Activated CD4-positive, alpha-beta T cell treated with anti-CD3 and anti-CD28 coated beads, Interleukin-2, amount 10 ng/mL, durations not matched to agents 24 days and 14 days (primary cell): ENCODE measurements at regions not wholly inside any gene's neighbourhood (a gene's known extent, or its start where the extent isn't known, plus 50 kb on each side); places are given as distances from the start of the nearest gene placed in this dataset.

Experiments used
- DNase-seq: peaks from one replicate; pipeline ENCODE4 v3.0.0; 2022
- H3K27ac Mint-ChIP-seq: one replicate; pipeline ENCODE4 v1.8.0; 2022; ENCODE audit warnings: mild to moderate bottlenecking, mixed read lengths
- H3K27me3 Mint-ChIP-seq: one replicate; pipeline ENCODE4 v1.8.0; 2022; ENCODE audit warnings: mixed read lengths
- H3K36me3 Mint-ChIP-seq: one replicate; pipeline ENCODE4 v1.8.0; 2022; ENCODE audit warnings: low read depth, mild to moderate bottlenecking, mixed read lengths
- H3K4me1 Mint-ChIP-seq: one replicate; pipeline ENCODE4 v1.8.0; 2021; ENCODE audit warnings: mixed read lengths
- H3K4me3 Mint-ChIP-seq: one replicate; pipeline ENCODE4 v1.8.0; 2022; ENCODE audit warnings: mild to moderate bottlenecking, moderate library complexity, mixed read lengths
- H3K9me3 Mint-ChIP-seq: one replicate; pipeline ENCODE4 v1.8.0; 2021; ENCODE audit warnings: mixed read lengths
- intact Hi-C: fragments of 100-400 bp; cut with micrococcal nuclease; formaldehyde crosslinking; loops from one replicate; pipeline ENCODE4 v1.15.1; 2023

DNA sequence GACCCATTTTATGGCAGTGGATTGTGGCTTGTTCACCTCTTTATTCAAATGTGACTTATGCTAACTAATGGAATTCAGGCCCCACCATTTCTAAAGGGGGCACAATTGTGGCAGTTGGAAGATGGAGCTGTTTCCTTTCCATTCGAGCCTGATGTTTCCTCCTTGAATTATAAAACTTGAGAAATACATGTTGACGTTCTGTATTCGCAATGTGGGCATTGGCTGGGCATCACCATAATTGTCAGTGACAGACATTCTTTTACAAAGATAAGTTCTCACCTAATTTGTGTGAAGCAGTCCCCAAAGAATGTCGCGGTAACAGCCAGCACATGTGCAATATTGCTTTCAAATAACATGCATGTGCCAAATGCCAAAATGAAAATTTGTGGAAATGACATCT lies 1070.2 kb upstream of the TENM3 start:
- H3K9me3 Mint-ChIP-seq = no peaks in the 10 kb centered on the region
- no peak overlapping the region for H3K4me3 Mint-ChIP-seq
- H3K36me3 Mint-ChIP-seq = no peaks in the 10 kb centered on the region
- no peaks in the 10 kb centered on the region for H3K4me1 Mint-ChIP-seq
- intact Hi-C loops = no loop called here
- no peaks in the 10 kb centered on the region for H3K27me3 Mint-ChIP-seq
- no peak overlapping the region for H3K27ac Mint-ChIP-seq
- DNase-seq = no peak

DNA sequence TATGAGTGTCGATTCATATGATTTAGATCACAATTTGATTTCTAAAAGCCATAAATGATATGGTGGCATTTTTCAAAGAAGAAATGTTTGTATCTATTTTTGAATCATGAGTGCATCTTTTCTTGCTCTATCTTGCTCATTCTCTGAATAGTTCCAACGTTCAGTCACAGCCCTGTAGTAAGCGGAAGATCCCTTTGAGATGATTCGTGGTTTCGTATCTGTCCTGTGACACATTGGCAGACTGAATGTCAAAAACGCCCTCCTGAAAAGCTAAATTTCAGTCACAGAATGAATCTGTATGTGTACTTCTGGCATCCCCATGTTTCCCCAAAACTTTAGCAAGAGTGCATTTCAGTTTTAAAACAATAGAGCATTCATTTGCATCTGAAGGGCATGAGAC lies 1066.9 kb upstream of the TENM3 start:
- Mint-ChIP-seq H3K9me3 (no peaks in the 10 kb centered on the region), H3K4me1 (no peaks in the 10 kb centered on the region), H3K4me3 (no peak overlapping the region), H3K27ac (no peak overlapping the region), H3K36me3 (no peaks in the 10 kb centered on the region), H3K27me3 (no peaks in the 10 kb centered on the region)
- intact Hi-C loops = no loop called here
- no peak for DNase-seq

DNA sequence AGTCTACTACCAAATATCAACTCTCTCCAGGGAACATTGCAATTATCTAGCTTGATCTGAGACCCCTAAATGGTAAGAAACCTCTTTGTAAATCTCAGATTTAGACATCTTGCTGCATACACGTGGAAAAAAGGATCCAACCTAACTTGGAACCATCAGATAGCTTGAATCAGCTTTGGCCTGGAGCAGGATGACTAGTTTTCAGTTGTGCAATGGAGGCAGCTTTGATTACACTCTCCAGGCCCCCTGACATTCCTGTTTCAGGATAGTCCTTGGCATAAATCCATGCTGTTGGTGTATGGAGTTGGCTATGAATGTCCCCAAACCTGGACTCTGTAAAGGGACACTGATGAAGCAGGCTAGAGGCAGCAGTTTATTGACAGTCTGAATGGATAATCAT lies 1061.9 kb upstream of the TENM3 start:
- Mint-ChIP-seq H3K27me3 (no peaks in the 10 kb centered on the region), H3K9me3 (no peaks in the 10 kb centered on the region), H3K36me3 (no peaks in the 10 kb centered on the region), H3K4me1 (no peaks in the 10 kb centered on the region), H3K27ac (no peak overlapping the region), H3K4me3 (no peak overlapping the region)
- no peak for DNase-seq
- intact Hi-C loops = no loop called here

DNA sequence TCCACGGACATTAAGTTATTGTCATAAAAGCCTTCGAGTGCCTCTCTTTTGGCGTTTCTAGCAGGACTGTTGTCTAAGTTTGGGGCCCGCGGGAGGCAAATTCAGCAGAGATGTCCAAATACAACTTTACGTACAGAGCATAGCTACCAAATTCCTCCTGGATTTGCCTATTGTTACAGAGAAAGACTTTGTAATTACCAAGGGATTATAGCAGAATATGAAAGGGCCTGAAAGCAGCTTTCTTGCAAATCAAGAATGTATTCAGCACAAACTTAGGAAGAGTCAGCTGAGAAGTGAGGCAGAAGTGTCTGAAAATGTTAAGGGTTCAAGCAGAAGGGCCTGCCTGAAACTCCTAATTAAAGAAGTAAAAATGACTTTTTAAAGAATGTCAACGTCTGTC lies 1053.5 kb upstream of the TENM3 start:
- no peak overlapping the region for H3K27ac Mint-ChIP-seq
- H3K27me3 Mint-ChIP-seq = no peaks in the 10 kb centered on the region

GRCh38 chr4:181193131-181193930 lies 1049.9 kb upstream of the TENM3 start:
- H3K27me3 Mint-ChIP-seq = no peaks in the 10 kb centered on the region
- intact Hi-C loops = no loop called here
- no peaks in the 10 kb centered on the region for H3K36me3 Mint-ChIP-seq
- no peak for DNase-seq
- H3K4me3 Mint-ChIP-seq = no peak overlapping the region
- no peak overlapping the region for H3K27ac Mint-ChIP-seq
- H3K9me3 Mint-ChIP-seq = no peaks in the 10 kb centered on the region
- no peaks in the 10 kb centered on the region for H3K4me1 Mint-ChIP-seq

More for the DNA sequence above, 1053.5 kb upstream of the TENM3 start:
- no peak for DNase-seq
- H3K4me3 Mint-ChIP-seq = no peak overlapping the region
- H3K4me1 Mint-ChIP-seq = no peaks in the 10 kb centered on the region
- no peaks in the 10 kb centered on the region for H3K9me3 Mint-ChIP-seq
- H3K36me3 Mint-ChIP-seq = no peaks in the 10 kb centered on the region
- intact Hi-C loops = no loop called here

- Mint-ChIP-seq H3K27ac (no peak overlapping the region), H3K4me1 (no peaks in the 10 kb centered on the region), H3K27me3 (no peaks in the 10 kb centered on the region), H3K4me3 (no peak overlapping the region), H3K9me3 (no peaks in the 10 kb centered on the region), H3K36me3 (no peaks in the 10 kb centered on the region)
- intact Hi-C loops = no loop called here
- DNase-seq = no peak
Observed at GRCh38 chr4:181194096-181194495, 1049.1 kb upstream of the TENM3 start.

DNA sequence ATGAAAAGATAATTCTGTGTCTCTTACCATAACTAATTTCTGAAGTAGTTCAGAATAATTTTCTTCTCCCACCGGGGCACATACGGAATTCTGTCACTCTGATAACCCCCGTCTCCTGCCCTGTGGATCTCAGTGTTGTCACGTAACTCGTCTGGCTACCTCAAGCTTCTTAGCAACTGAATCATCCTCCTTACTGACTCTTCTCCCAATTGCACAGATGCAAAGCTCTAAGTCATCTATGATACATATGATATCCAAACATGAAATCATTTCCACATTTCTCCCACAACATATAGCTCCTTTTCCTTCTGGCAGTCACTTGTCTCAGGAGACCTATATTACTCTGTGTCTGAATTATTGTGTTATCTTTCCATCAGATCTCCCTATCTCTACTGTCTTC lies 1043.1 kb upstream of the TENM3 start:
- intact Hi-C loops = no loop called here
- Mint-ChIP-seq H3K9me3 (peaks cover 5% of the 10 kb centered on the region), H3K27me3 (no peaks in the 10 kb centered on the region), H3K4me1 (no peaks in the 10 kb centered on the region), H3K27ac (no peak overlapping the region), H3K4me3 (no peak overlapping the region), H3K36me3 (no peaks in the 10 kb centered on the region)
- no peak for DNase-seq

DNA sequence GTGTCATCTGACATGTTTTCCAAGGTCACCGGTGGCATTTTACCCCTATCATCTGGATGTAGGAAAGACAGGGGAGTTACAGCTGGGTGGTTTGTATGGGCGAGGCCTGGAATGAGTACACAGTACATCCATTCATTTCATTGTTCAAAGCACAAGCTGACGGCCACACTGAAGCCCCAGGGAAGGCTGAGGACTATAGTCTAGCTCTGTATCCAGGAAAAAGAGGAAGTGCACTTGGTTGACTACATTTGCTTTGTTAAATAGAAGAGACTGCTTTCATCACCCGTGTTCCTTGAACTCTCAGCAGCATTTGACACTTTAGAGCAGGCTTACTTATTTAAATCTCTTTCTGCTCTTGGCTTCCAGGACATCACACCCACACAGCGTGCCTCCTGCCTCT lies 1041.0 kb upstream of the TENM3 start:
- H3K4me1 Mint-ChIP-seq = no peaks in the 10 kb centered on the region
- H3K27ac Mint-ChIP-seq = no peak overlapping the region
- no peaks in the 10 kb centered on the region for H3K36me3 Mint-ChIP-seq
- no peak for DNase-seq
- H3K9me3 Mint-ChIP-seq = peaks cover 5% of the 10 kb centered on the region
- no peaks in the 10 kb centered on the region for H3K27me3 Mint-ChIP-seq
- intact Hi-C loops = no loop called here
- no peak overlapping the region for H3K4me3 Mint-ChIP-seq

DNA sequence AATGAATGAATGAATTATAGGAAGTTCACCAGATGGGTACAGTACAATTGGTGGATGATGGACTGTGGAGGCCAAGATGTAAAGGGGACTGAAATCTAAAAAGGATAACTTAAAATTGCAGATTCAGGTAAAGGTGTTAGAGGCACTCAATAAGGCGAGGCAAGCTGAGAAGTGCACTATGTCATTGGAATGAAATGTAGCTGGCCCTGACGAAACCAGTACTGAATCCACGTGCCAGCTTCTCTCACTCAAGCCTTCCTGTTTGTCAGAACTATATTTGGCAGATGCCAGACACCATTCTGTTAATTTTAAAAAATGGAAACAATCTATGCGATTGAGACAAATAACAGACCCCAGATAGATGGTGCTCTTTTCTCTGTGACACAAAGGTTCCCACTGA lies 1039.1 kb upstream of the TENM3 start:
- H3K36me3 Mint-ChIP-seq = no peaks in the 10 kb centered on the region
- no peak for DNase-seq
- no peak overlapping the region for H3K27ac Mint-ChIP-seq
- no peaks in the 10 kb centered on the region for H3K27me3 Mint-ChIP-seq
- intact Hi-C loops = no loop called here
- H3K9me3 Mint-ChIP-seq = peaks cover 5% of the 10 kb centered on the region
- no peak overlapping the region for H3K4me3 Mint-ChIP-seq
- H3K4me1 Mint-ChIP-seq = no peaks in the 10 kb centered on the region

DNA sequence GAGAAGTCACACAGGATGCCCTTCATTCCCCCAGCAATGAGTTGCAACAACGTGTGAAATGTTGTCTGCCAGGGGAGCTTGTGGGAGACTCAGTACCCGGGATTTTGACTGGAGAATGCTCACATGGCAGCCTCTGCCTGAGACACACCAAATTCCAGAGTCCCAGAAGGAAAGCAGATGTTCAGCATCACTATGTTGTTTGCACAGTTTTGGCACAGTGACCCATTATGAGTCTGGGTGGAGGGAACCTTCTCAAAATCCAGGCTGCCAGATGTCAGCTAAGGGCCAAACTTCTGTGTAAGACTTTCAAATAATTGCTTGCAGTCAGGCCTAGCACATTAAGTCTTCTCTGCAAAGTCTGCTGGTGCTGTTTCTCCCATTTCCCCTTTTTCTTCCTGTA lies 1029.7 kb upstream of the TENM3 start:
- no peaks in the 10 kb centered on the region for H3K36me3 Mint-ChIP-seq
- no peaks in the 10 kb centered on the region for H3K4me1 Mint-ChIP-seq
- H3K4me3 Mint-ChIP-seq = no peak overlapping the region
- H3K27ac Mint-ChIP-seq = no peak overlapping the region
- intact Hi-C loops = no loop called here
- no peaks in the 10 kb centered on the region for H3K27me3 Mint-ChIP-seq
- no peaks in the 10 kb centered on the region for H3K9me3 Mint-ChIP-seq
- DNase-seq = no peak

DNA sequence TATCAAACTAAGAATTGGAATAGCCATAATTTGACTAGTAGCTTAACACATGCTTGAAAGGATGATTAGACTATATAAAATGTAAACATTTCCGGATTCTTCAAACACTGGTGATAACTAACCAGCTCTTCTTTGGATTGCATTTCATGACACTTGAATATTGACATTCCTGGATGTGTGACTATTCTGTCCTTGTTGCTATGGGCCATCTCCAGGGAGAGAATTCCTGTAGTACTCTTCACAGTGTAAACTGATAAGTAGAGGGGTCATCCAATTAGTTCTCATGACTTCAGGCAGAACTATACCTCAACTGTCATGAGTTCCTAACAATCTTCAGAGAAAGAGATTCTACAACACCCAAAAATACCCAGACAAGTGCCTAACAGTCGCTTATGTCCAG lies 1026.7 kb upstream of the TENM3 start:
- no peaks in the 10 kb centered on the region for H3K36me3 Mint-ChIP-seq
- H3K27me3 Mint-ChIP-seq = no peaks in the 10 kb centered on the region
- H3K27ac Mint-ChIP-seq = no peak overlapping the region
- intact Hi-C loops = no loop called here
- H3K9me3 Mint-ChIP-seq = no peaks in the 10 kb centered on the region
- no peak overlapping the region for H3K4me3 Mint-ChIP-seq
- H3K4me1 Mint-ChIP-seq = no peaks in the 10 kb centered on the region
- no peak for DNase-seq

DNA sequence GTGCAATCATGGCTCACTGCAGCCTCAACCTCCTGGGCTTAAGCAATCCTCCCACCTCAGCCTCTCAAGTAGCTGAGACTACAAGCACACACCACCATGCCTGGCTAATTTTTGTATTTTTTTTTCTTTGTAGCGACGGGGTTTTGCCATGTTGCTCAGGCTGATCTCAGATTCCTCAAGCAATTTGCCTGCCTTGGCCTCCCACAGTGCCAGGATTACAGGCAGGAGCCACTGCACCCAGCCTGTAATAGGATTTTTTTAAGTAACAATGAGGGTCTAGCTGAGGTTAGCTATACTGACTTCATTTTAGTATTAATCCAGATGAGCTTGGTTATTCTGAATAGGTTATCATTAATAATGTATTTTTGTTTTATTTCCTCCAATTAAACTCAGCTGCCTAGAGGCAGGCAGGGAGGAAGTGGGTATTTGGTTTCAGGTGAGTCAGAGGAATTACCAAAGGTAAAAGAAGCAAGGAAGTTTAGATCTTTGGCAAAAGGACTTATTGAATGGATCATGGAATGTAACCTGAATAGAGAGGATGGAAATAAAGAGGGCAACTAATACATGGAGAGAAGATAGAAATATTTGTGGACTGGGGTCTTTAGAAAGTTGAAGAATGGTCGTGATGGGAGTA lies 1023.3 kb upstream of the TENM3 start:
- intact Hi-C loops = no loop called here
- Mint-ChIP-seq H3K9me3 (no peaks in the 10 kb centered on the region), H3K36me3 (no peaks in the 10 kb centered on the region), H3K27me3 (no peaks in the 10 kb centered on the region), H3K4me3 (no peak overlapping the region), H3K27ac (no peak overlapping the region), H3K4me1 (no peaks in the 10 kb centered on the region)
- no peak for DNase-seq

DNA sequence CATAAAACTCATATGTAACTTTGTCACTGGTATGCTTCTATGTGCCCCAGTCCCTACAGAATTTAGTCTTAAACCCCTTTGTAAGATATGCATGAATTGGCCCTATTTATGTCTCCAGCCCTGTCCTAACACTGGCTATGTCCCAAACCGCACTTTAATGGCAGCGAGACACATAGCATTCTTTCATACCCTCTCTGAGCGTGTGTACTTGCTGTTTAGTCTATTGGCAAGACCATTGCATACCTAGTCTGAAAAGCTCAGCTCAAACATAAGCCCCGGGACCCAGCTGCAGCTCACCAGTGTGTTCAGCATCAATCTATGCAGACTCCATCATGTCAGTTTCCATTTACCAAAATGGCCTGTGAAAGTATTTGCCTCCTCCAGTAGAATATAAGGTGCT lies 1018.4 kb upstream of the TENM3 start:
- intact Hi-C loops = no loop called here
- Mint-ChIP-seq H3K36me3 (no peaks in the 10 kb centered on the region), H3K9me3 (no peaks in the 10 kb centered on the region), H3K4me3 (no peak overlapping the region), H3K27ac (no peak overlapping the region), H3K27me3 (no peaks in the 10 kb centered on the region), H3K4me1 (no peaks in the 10 kb centered on the region)
- DNase-seq = no peak

DNA sequence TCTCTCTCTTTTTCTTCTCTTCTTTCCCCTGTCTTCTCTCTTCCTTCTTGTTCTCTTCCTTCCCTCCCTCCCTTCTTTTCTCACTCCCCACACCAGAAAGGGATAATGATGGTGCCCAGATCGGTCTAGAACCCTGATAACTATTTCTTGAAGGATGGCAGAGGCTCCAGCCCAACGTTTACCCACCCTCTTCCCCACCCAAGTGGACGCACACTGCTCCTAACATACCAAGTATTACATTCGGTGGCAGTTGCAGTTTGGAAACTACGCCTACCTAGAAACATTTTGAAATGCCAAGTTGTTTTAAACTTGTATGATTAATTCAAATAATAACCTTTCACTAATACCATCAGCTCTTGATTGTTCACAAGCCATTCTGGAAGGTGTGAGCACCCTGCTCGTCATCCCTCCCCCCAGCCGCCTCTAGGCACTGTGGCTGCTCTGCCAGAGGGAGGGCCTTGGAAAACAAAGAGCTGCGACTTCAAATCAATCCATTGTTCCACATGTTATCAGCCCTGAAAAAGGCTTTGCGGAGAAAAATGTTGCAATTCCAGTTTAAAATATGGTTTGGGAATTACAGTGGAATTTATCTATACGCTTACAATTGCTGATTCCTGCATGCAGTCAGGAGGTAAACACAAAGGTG lies 1017.5 kb upstream of the TENM3 start:
- Mint-ChIP-seq H3K36me3 (no peaks in the 10 kb centered on the region), H3K9me3 (no peaks in the 10 kb centered on the region), H3K4me1 (no peaks in the 10 kb centered on the region), H3K27ac (no peak overlapping the region), H3K4me3 (no peak overlapping the region), H3K27me3 (no peaks in the 10 kb centered on the region)
- intact Hi-C loops = no loop called here
- no peak for DNase-seq
